ENCODE measurements at regions not wholly inside any gene's neighbourhood (a gene's known extent, or its start where the extent isn't known, plus 50 kb on each side); places are given as distances from the start of the nearest gene placed in this dataset.

DNA sequence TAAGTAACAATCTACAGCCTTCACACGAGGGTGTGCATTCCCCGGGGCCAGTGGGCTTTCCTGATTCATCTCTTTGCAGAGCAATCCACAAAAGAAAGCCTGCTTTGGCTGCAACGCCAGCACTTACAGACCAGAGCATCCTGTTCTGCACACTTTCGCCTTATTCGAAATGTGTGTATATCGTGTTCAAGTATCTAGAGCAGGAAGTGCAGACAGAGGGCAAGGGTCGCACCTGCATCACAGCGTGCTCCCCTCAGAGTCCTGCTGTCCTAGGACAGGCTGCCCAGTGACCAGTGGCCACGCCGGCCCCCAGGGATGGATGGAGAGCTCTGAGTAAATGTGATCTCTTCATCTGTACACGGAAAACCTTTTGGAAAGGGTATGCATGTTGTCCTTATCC is 264.3 kb downstream of the ZNF516 start:
- no peaks in the 10 kb centered on the region for H4K20me1 ChIP-seq (ENCODE audit: low read depth)
- no peak overlapping the region for H3K4me2 ChIP-seq
- Mint-ChIP-seq H3K27me3 (ENCODE audit: insufficient read depth, low read depth) (peaks cover 3% of the 10 kb centered on the region), H3K4me1 (no peaks in the 10 kb centered on the region), H3K4me3 (no peak overlapping the region), H3K9me3 (no peaks in the 10 kb centered on the region), H3K27ac (no peak overlapping the region), H3K36me3 (no peaks in the 10 kb centered on the region)
- H3F3A ChIP-seq (ENCODE audit: low read depth) = no peaks in the 10 kb centered on the region
- no peaks in the 10 kb centered on the region for H3K79me2 ChIP-seq (ENCODE audit: low read depth)
- H3K9ac ChIP-seq = no peak overlapping the region
- no peak overlapping the region for H2AFZ ChIP-seq (replicated peaks)
- no peak overlapping the region for H3K27ac ChIP-seq
- H3K36me3 ChIP-seq = no peaks in the 10 kb centered on the region
- no peak overlapping the region for H3K4me3 ChIP-seq
- DNase-seq (ENCODE audit: low spot score) = no peak
- TF ChIP-seq, protein P1, sequence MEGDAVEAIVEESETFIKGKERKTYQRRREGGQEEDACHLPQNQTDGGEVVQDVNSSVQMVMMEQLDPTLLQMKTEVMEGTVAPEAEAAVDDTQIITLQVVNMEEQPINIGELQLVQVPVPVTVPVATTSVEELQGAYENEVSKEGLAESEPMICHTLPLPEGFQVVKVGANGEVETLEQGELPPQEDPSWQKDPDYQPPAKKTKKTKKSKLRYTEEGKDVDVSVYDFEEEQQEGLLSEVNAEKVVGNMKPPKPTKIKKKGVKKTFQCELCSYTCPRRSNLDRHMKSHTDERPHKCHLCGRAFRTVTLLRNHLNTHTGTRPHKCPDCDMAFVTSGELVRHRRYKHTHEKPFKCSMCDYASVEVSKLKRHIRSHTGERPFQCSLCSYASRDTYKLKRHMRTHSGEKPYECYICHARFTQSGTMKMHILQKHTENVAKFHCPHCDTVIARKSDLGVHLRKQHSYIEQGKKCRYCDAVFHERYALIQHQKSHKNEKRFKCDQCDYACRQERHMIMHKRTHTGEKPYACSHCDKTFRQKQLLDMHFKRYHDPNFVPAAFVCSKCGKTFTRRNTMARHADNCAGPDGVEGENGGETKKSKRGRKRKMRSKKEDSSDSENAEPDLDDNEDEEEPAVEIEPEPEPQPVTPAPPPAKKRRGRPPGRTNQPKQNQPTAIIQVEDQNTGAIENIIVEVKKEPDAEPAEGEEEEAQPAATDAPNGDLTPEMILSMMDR (IDR thresholded peaks at IDR 0.05) = no peak
- TF ChIP-seq EZH2phosphoT487 (IDR thresholded peaks at IDR 0.05) (no peak), EZH2 (IDR thresholded peaks at IDR 0.05) (no peak)
- no peaks in the 10 kb centered on the region for H3K9me3 ChIP-seq (ENCODE audit: low read depth)
- H3K27me3 ChIP-seq = no peaks in the 10 kb centered on the region
- H3K4me1 ChIP-seq = no peaks in the 10 kb centered on the region

DNA sequence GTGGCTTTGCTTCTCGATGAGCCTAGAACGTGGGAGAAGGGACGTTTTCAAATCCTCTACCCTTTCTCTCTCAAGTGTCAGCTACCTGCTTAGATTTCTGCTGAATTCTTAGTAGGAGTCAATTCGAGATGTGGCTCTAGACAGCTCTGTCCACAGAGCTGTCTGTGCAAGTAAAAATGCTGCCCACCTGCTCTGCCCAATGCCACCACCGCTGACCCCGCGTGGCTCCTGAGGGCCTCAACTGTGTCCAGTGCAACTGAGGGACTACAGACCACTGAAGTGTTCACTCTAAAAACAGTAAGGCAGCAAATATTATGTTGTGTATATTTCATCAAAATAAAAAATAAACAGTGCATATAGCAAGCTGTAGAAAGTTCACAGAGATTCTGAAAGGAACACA is 266.3 kb downstream of the ZNF516 start:
- H3K27me3 ChIP-seq = no peaks in the 10 kb centered on the region

DNA sequence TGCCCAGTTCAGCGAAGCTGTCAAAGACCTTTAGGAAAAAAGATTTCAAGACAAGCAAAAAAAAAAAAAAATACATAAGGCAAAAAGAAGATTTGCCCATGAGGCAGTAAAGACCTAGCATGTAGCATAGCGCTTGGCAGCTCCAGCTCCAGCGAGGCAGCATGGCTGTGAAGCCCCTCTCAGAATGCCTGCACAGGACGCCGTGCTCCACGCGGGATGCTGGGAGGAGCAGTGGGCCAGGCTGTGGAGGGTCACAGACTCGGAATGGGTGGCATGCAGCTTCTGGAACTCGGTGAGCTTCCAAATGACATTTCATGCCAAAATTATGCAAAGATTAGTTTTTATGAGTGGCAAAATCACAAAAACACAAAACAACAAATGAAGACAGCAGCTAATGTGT is 267.3 kb downstream of the ZNF516 start:
- no peaks in the 10 kb centered on the region for H3K36me3 Mint-ChIP-seq
- Histone ChIP-seq H3K9me3 (ENCODE audit: low read depth) (no peaks in the 10 kb centered on the region), H3K36me3 (no peaks in the 10 kb centered on the region), H2AFZ (replicated peaks) (no peak overlapping the region), H3F3A (ENCODE audit: low read depth) (no peaks in the 10 kb centered on the region), H3K4me1 (no peaks in the 10 kb centered on the region), H3K9ac (no peak overlapping the region), H3K27ac (no peak overlapping the region), H4K20me1 (ENCODE audit: low read depth) (no peaks in the 10 kb centered on the region), H3K4me2 (no peak overlapping the region), H3K4me3 (no peak overlapping the region), H3K27me3 (no peaks in the 10 kb centered on the region), H3K79me2 (ENCODE audit: low read depth) (no peaks in the 10 kb centered on the region)
- TF ChIP-seq EZH2phosphoT487 (IDR thresholded peaks at IDR 0.05) (no peak), EZH2 (IDR thresholded peaks at IDR 0.05) (no peak)
- TF ChIP-seq, protein P1 (IDR thresholded peaks at IDR 0.05) = no peak
- no peak overlapping the region for H3K4me3 Mint-ChIP-seq
- no peak overlapping the region for H3K27ac Mint-ChIP-seq
- no peaks in the 10 kb centered on the region for H3K9me3 Mint-ChIP-seq
- H3K27me3 Mint-ChIP-seq (ENCODE audit: insufficient read depth, low read depth) = peaks cover 7% of the 10 kb centered on the region
- H3K4me1 Mint-ChIP-seq = no peaks in the 10 kb centered on the region
- DNase-seq (ENCODE audit: low spot score) = no peak

More for the DNA sequence above, 266.3 kb downstream of the ZNF516 start:
- Mint-ChIP-seq H3K36me3 (no peaks in the 10 kb centered on the region), H3K4me1 (no peaks in the 10 kb centered on the region), H3K27me3 (ENCODE audit: insufficient read depth, low read depth) (peaks cover 7% of the 10 kb centered on the region), H3K27ac (no peak overlapping the region), H3K4me3 (no peak overlapping the region), H3K9me3 (no peaks in the 10 kb centered on the region)
- Histone ChIP-seq H3K27ac (no peak overlapping the region), H4K20me1 (ENCODE audit: low read depth) (no peaks in the 10 kb centered on the region), H3K4me1 (no peaks in the 10 kb centered on the region), H3K36me3 (no peaks in the 10 kb centered on the region), H3K79me2 (ENCODE audit: low read depth) (no peaks in the 10 kb centered on the region), H3K4me2 (no peak overlapping the region), H2AFZ (replicated peaks) (no peak overlapping the region), H3F3A (ENCODE audit: low read depth) (no peaks in the 10 kb centered on the region), H3K9ac (no peak overlapping the region), H3K9me3 (ENCODE audit: low read depth) (no peaks in the 10 kb centered on the region), H3K4me3 (no peak overlapping the region)
- no peak for DNase-seq (ENCODE audit: low spot score)
- TF ChIP-seq EZH2phosphoT487 (IDR thresholded peaks at IDR 0.05) (no peak), EZH2 (IDR thresholded peaks at IDR 0.05) (no peak)
- TF ChIP-seq, protein P1 (IDR thresholded peaks at IDR 0.05) = no peak
